CD4-positive, alpha-beta T cell (primary cell): ENCODE measurements at regions not wholly inside any gene's neighbourhood (a gene's known extent, or its start where the extent isn't known, plus 50 kb on each side); places are given as distances from the start of the nearest gene placed in this dataset.

ENCODE experiments used
- ATAC-seq: fragments of 200-7000 bp; cut with Tn5 transposase; one replicate; pipeline ENCODE4 v1.10.0; 2022; ENCODE audit warnings: mild to moderate bottlenecking; ENCODE audit not compliant: poor library complexity
- CTCF ChIA-PET: fragments of 350-600 bp; sonication (Branson Sonifier 250); formaldehyde crosslinking; loops from one replicate; lab custom pipeline; 2021; ENCODE audit warnings: antibody characterized with exemption, inconsistent platforms; lab: Charles Lee
- POLR2A ChIA-PET: fragments of 350-600 bp; sonication (Branson Sonifier 250); formaldehyde crosslinking; loops from one replicate; lab custom pipeline; 2021; ENCODE audit warnings: antibody characterized with exemption, inconsistent platforms; lab: Charles Lee
- DNase-seq, 14 experiments: peaks; one replicate each; pipeline ENCODE4 v3.0.0-alpha.2; 2013 to 2020; ENCODE audit warnings: mixed read lengths in 2 of 14
- H3K27ac ChIP-seq, 2 donors: one replicate each; pipeline versions ENCODE4 v1.5.1 to v1.7.0; 2013; ENCODE audit warnings: low read length in 2 of 2, low read depth in 1 of 2, mild to moderate bottlenecking in 1 of 2
- H3K27me3 ChIP-seq, 2 experiments: 1 replicate in 1 of 2; 2 replicates in 1 of 2; pipeline versions ENCODE4 v1.6.1 to v1.7.0; 2013; ENCODE audit warnings: low read length in 2 of 2, control low read depth in 1 of 2, mild to moderate bottlenecking in 1 of 2, moderate library complexity in 1 of 2; ENCODE audit not compliant: insufficient read depth in 2 of 2, control insufficient read depth in 1 of 2
- H3K36me3 ChIP-seq: one replicate; pipeline ENCODE4 v1.6.1; 2013; ENCODE audit warnings: low read length, control low read depth; ENCODE audit not compliant: insufficient read depth
- H3K4me1 ChIP-seq: one replicate; pipeline ENCODE4 v1.6.1; 2013; ENCODE audit warnings: low read length, control low read depth; ENCODE audit not compliant: insufficient read depth
- H3K4me3 ChIP-seq: one replicate; pipeline ENCODE4 v1.5.1; 2013; ENCODE audit warnings: mild to moderate bottlenecking, low read length, moderate library complexity
- H3K9me3 ChIP-seq, 2 experiments: 1 replicate in 1 of 2; 2 replicates in 1 of 2; pipeline versions ENCODE4 v1.6.1 to v1.7.0; 2013; ENCODE audit warnings: low read length in 2 of 2, mild to moderate bottlenecking in 2 of 2, control low read depth in 1 of 2, moderate library complexity in 1 of 2; ENCODE audit not compliant: control insufficient read depth in 1 of 2, insufficient read depth in 1 of 2
- H3K27ac Mint-ChIP-seq: one replicate; pipeline ENCODE4 v1.8.0; 2020; ENCODE audit warnings: mixed read lengths
- H3K27me3 Mint-ChIP-seq: one replicate; pipeline ENCODE4 v1.8.0; 2021; ENCODE audit warnings: mixed read lengths
- H3K36me3 Mint-ChIP-seq: one replicate; pipeline ENCODE4 v1.8.0; 2021; ENCODE audit warnings: low read depth, mixed read lengths
- H3K4me1 Mint-ChIP-seq: one replicate; pipeline ENCODE4 v1.8.0; 2021; ENCODE audit warnings: low read depth, mixed read lengths
- H3K4me3 Mint-ChIP-seq: one replicate; pipeline ENCODE4 v1.8.0; 2020; ENCODE audit warnings: mild to moderate bottlenecking, mixed read lengths
- H3K9me3 Mint-ChIP-seq: one replicate; pipeline ENCODE4 v1.8.0; 2020; ENCODE audit warnings: mixed read lengths
- CTCF ChIP-seq: fragments of 200-600 bp; IDR thresholded peaks from one replicate; pipeline ENCODE4 v1.8.0; 2022; ENCODE audit warnings: antibody characterized with exemption, mild to moderate bottlenecking
- intact Hi-C, 2 experiments: fragments of 100-400 bp; cut with DNase I in 1 of 2; cut with micrococcal nuclease in 1 of 2; formaldehyde crosslinking; loops; one replicate each; pipeline versions ENCODE4 v1.15.1 to v1.9.0; 2023 to 2025; cut with DNase I, micrococcal nuclease

GRCh38 chr11:98056945-98057344 lies 963.8 kb upstream of the CNTN5 start:
- Mint-ChIP-seq H3K9me3 (peaks cover 2% of the 10 kb centered on the region), H3K27ac (no peak overlapping the region), H3K36me3 (no peaks in the 10 kb centered on the region), H3K4me1 (no peaks in the 10 kb centered on the region), H3K27me3 (no peaks in the 10 kb centered on the region), H3K4me3 (no peak overlapping the region)
- no peaks in the 10 kb centered on the region for H3K4me1 ChIP-seq
- ChIA-PET POLR2A (no interaction called here), CTCF (no interaction called here)
- no peak overlapping the region for H3K4me3 ChIP-seq
- H3K27ac ChIP-seq: no peak overlapping the region
- intact Hi-C loops: no loop called here
- ATAC-seq (no peak), DNase-seq (no peak)
- H3K36me3 ChIP-seq: no peaks in the 10 kb centered on the region
- no peaks in the 10 kb centered on the region for H3K27me3 ChIP-seq
- no peak for TF ChIP-seq CTCF
- peaks cover 0 to 3% of the 10 kb centered on the region in 2 experiments for H3K9me3 ChIP-seq

- CTCF ChIA-PET: no interaction called here
- no peak overlapping the region for H3K4me3 Mint-ChIP-seq
Measured at GRCh38 chr11:98059488-98059887, 961.3 kb upstream of the CNTN5 start.

GRCh38 chr11:98060759-98061158 lies 960.0 kb upstream of the CNTN5 start:
- H3K4me3 ChIP-seq: no peak overlapping the region
- no peak overlapping the region for H3K27ac Mint-ChIP-seq
- no peaks in the 10 kb centered on the region for H3K36me3 Mint-ChIP-seq
- CTCF ChIA-PET: no interaction called here
- H3K27me3 ChIP-seq: no peaks in the 10 kb centered on the region
- peaks cover 0 to 10% of the 10 kb centered on the region in 2 experiments for H3K9me3 ChIP-seq
- no peaks in the 10 kb centered on the region for H3K27me3 Mint-ChIP-seq
- H3K4me3 Mint-ChIP-seq: no peak overlapping the region
- DNase-seq (no peak), ATAC-seq (no peak)
- POLR2A ChIA-PET: interaction anchor here (0.6 kb wide), 1 partner anchor 342 kb away, joined by 3 read pairs; no protein-coding TSS in a partner anchor
- H3K4me1 ChIP-seq: no peaks in the 10 kb centered on the region
- H3K4me1 Mint-ChIP-seq: no peaks in the 10 kb centered on the region
- H3K36me3 ChIP-seq: no peaks in the 10 kb centered on the region
- no peak overlapping the region for H3K27ac ChIP-seq
- intact Hi-C loops: no loop called here
- TF ChIP-seq CTCF: no peak
- peaks cover 8% of the 10 kb centered on the region for H3K9me3 Mint-ChIP-seq

More at GRCh38 chr11:98059488-98059887, 961.3 kb upstream of the CNTN5 start:
- no peaks in the 10 kb centered on the region for H3K27me3 Mint-ChIP-seq
- no peak for TF ChIP-seq CTCF
- Histone ChIP-seq H3K27me3 (no peaks in the 10 kb centered on the region), H3K36me3 (no peaks in the 10 kb centered on the region), H3K27ac (no peak overlapping the region), H3K4me3 (no peak overlapping the region), H3K9me3 (peaks cover 0 to 3% of the 10 kb centered on the region in 2 experiments), H3K4me1 (no peaks in the 10 kb centered on the region)
- intact Hi-C loops: no loop called here
- peaks cover 8% of the 10 kb centered on the region for H3K9me3 Mint-ChIP-seq
- H3K36me3 Mint-ChIP-seq: no peaks in the 10 kb centered on the region
- ATAC-seq (no peak), DNase-seq (no peak)
- POLR2A ChIA-PET: no interaction called here
- H3K4me1 Mint-ChIP-seq: no peaks in the 10 kb centered on the region
- no peak overlapping the region for H3K27ac Mint-ChIP-seq
